ENCODE measurements at regions not wholly inside any gene's neighbourhood (a gene's known extent, or its start where the extent isn't known, plus 50 kb on each side); places are given as distances from the start of the nearest gene placed in this dataset.

GRCh38 chr18:23352042-23352441 lies 101.0 kb upstream of the RIOK3 start:
- Histone ChIP-seq H3K4me1 (peaks cover 8 to 14% (median 13%) of the 10 kb centered on the region in 4 donors), H3K27ac (replicated peaks in 1 of 4) (no peak overlapping the region), H3K27me3 (no peaks in the 10 kb centered on the region), H3K4me3 (no peak overlapping the region), H3K9me3 (no peaks in the 10 kb centered on the region), H3K36me3 (peaks cover 0 to 19% (median 3%) of the 10 kb centered on the region in 4 donors)
- TF ChIP-seq EP300 (IDR thresholded peaks at IDR 0.05): no peak
- TF ChIP-seq POLR2A (IDR thresholded peaks at IDR 0.05; ENCODE audit: low read depth): no peak
- TF ChIP-seq POLR2AphosphoS5 (IDR thresholded peaks at IDR 0.05): no peak
- no peak for TF ChIP-seq CTCF (IDR thresholded peaks at IDR 0.05)
- WGBS: 92% methylated on average over 2 of the region's 2 CpGs
- no peak for DNase-seq (ENCODE audit: extremely low spot score)
- intact Hi-C loops (cut with DNase I): loop anchor here (10.0 kb wide), 1 partner anchor 117 kb away; no protein-coding TSS in a partner anchor

- intact Hi-C loops (cut with DNase I): loop anchor here (10.0 kb wide), 1 partner anchor 119 kb away; no protein-coding TSS in a partner anchor
- peaks cover 18 to 28% (median 27%) of the 10 kb centered on the region in 4 donors for H3K4me1 ChIP-seq
Observed at GRCh38 chr18:23353459-23353858, 99.6 kb upstream of the RIOK3 start.

GRCh38 chr18:23354625-23355024 lies 98.5 kb upstream of the RIOK3 start:
- Histone ChIP-seq H3K36me3 (peaks cover 0 to 19% (median 3%) of the 10 kb centered on the region in 4 donors), H3K27ac (replicated peaks in 1 of 4) (no peak overlapping the region), H3K9me3 (no peaks in the 10 kb centered on the region), H3K4me1 (peaks cover 23 to 37% (median 33%) of the 10 kb centered on the region in 4 donors), H3K4me3 (no peak overlapping the region), H3K27me3 (no peaks in the 10 kb centered on the region)
- TF ChIP-seq POLR2A (IDR thresholded peaks at IDR 0.05; ENCODE audit: low read depth) (no peak), CTCF (IDR thresholded peaks at IDR 0.05) (no peak), EP300 (IDR thresholded peaks at IDR 0.05) (no peak), POLR2AphosphoS5 (IDR thresholded peaks at IDR 0.05) (no peak)
- 77% methylated on average over 4 of the region's 4 CpGs for WGBS
- intact Hi-C loops (cut with DNase I): loop anchor here (10.0 kb wide), 1 partner anchor 120 kb away; no protein-coding TSS in a partner anchor
- no peak for DNase-seq (ENCODE audit: extremely low spot score)

More at GRCh38 chr18:23353459-23353858, 99.6 kb upstream of the RIOK3 start:
- Histone ChIP-seq H3K27me3 (no peaks in the 10 kb centered on the region), H3K4me3 (no peak overlapping the region), H3K36me3 (peaks cover 0 to 19% (median 3%) of the 10 kb centered on the region in 4 donors), H3K27ac (replicated peaks in 1 of 4) (no peak overlapping the region), H3K9me3 (no peaks in the 10 kb centered on the region)
- no peak for DNase-seq (ENCODE audit: extremely low spot score)
- WGBS: 52% methylated on average over 3 of the region's 3 CpGs
- no peak for TF ChIP-seq EP300 (IDR thresholded peaks at IDR 0.05)
- TF ChIP-seq POLR2AphosphoS5 (IDR thresholded peaks at IDR 0.05): no peak
- TF ChIP-seq CTCF (IDR thresholded peaks at IDR 0.05): no peak
- no peak for TF ChIP-seq POLR2A (IDR thresholded peaks at IDR 0.05; ENCODE audit: low read depth)

GRCh38 chr18:23355206-23355605 lies 97.9 kb upstream of the RIOK3 start:
- intact Hi-C loops (cut with DNase I): loop anchor here (10.0 kb wide), 1 partner anchor 120 kb away; no protein-coding TSS in a partner anchor
- DNase-seq (ENCODE audit: extremely low spot score): no peak
- H3K27ac ChIP-seq (replicated peaks in 1 of 4): peak overlapping the region in 1 of 4 donors; percentile 63

More at GRCh38 chr18:23355206-23355605, 97.9 kb upstream of the RIOK3 start:
- Histone ChIP-seq H3K4me1 (peaks cover 23 to 37% (median 33%) of the 10 kb centered on the region in 4 donors), H3K36me3 (peaks cover 0 to 17% (median 1%) of the 10 kb centered on the region in 4 donors), H3K4me3 (no peak overlapping the region), H3K9me3 (no peaks in the 10 kb centered on the region), H3K27me3 (no peaks in the 10 kb centered on the region)
- TF ChIP-seq EP300 (IDR thresholded peaks at IDR 0.05) (no peak), POLR2AphosphoS5 (IDR thresholded peaks at IDR 0.05) (no peak), CTCF (IDR thresholded peaks at IDR 0.05) (no peak), POLR2A (IDR thresholded peaks at IDR 0.05; ENCODE audit: low read depth) (no peak)
- WGBS: 85% methylated on average over 6 of the region's 6 CpGs
